Stimulated activated CD8-positive, alpha-beta memory T cell treated with anti-CD3 and anti-CD28 coated beads, Interleukin-7, amount 100 ng/mL, for 4 hours (primary cell): ENCODE measurements at regions not wholly inside any gene's neighbourhood (a gene's known extent, or its start where the extent isn't known, plus 50 kb on each side); places are given as distances from the start of the nearest gene placed in this dataset.

ENCODE experiments used
- DNase-seq, 2 donors: peaks; one replicate each; pipeline ENCODE4 v3.0.0-alpha.2; 2020; ENCODE audit warnings: low read depth in 2 of 2

- DNase-seq = no peak
Observed at GRCh38 chr10:8975535-8975934, 921.0 kb downstream of the GATA3 start.

DNA sequence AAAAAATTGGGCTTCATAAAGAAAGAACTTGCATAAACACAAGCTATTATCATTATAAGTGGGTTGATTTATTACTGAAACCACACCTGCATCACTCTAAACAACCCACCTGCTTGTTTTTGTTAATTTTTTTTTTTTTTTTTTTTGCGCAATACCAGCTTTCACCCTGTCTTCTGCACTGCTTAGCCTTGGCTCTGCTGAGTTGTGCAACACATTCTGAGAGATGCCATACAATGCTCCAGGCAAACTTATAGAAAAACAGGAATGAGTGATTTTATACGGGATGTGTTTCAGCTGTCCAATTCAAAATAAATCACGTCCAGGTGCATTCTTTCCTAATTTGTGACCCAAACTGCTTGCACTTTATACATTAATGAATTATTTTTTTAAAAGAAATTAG lies 923.6 kb downstream of the GATA3 start:
- DNase-seq = no peak

- DNase-seq = no peak
Observed at GRCh38 chr10:8979976-8980375, 925.5 kb downstream of the GATA3 start.

DNA sequence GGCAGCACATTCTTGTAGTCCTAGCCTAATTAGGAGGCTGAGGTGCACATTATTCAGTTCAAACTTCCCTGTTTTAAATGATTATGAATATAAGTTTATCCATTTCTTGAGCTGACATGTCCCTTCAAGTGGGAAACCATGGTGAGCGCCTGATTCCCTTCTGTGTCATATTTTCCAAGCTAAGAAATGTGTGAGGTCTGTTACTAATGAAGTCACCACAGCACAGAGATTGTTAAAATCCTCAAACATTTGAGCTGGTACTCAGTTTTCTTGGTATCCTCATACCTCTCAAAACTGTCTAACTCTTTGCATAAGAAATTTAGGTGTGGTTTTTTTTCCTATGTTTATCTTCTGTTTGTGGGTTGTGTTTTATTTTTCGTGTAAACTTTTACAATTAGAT lies 926.8 kb downstream of the GATA3 start:
- no peak for DNase-seq

DNA sequence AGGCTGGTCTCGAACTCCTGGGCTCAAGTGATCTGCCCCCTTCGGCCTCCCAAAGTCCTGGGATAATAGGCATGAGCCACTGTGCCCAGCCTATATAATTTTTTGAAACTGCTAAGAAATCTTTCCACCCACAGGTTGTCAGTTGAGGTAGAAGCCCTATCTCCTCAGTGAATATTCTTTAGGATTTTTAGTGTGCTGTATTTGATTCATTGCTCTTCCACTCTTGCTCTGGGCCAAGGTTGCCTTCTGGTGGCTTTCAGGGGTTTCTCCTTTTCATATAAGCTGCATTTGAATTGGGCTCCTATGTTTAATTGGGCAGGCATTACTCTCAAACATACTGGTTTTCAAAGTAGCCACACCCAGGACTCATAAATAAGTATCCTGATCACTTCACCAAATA lies 931.2 kb downstream of the GATA3 start:
- DNase-seq = no peak

DNA sequence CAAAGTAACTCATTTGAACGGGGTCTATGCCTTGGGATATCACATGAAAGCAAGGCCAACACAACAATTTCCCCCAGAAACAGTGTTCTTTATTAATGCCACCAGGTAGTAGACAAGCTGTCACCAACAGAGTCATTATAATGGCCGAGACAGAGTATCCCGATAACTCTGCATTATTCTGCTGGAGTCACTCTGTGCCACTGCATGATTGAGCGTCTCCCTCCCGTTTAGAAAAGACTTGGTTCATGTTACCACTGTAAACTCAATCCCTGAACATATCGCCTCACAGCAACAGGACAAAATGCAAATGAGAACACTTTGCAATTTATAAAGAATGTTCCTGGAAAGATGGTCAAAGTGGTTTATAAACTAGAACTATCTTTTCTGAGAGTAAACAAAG lies 932.5 kb downstream of the GATA3 start:
- DNase-seq = no peak

- DNase-seq = no peak
Observed at GRCh38 chr10:8987712-8988111, 933.2 kb downstream of the GATA3 start.

GRCh38 chr10:8990280-8990987 lies 935.9 kb downstream of the GATA3 start:
- no peak for DNase-seq

GRCh38 chr10:8992009-8992408 lies 937.5 kb downstream of the GATA3 start:
- no peak for DNase-seq

DNA sequence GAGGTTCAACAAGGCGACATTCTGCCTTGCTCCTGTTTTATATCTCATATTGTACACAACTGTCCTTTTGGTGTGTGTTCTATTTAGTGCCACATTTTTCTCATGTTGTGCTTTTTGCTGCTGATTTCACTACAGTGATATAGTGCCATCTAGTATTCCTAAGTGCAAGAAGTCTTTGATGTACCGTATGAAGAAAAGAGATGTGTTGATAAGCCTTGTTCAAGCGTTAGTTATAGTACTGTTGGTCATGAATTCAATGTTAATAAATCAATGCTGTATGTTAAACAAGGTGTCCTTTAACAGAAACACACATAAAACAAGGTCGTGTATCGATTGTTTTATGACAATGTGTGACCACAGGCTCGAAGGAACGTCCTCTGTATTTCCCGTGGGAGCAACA lies 939.4 kb downstream of the GATA3 start:
- no peak for DNase-seq

GRCh38 chr10:8998751-8999150 lies 944.3 kb downstream of the GATA3 start:
- no peak for DNase-seq

- DNase-seq = no peak
Observed at GRCh38 chr10:9003122-9003521, 948.6 kb downstream of the GATA3 start.

DNA sequence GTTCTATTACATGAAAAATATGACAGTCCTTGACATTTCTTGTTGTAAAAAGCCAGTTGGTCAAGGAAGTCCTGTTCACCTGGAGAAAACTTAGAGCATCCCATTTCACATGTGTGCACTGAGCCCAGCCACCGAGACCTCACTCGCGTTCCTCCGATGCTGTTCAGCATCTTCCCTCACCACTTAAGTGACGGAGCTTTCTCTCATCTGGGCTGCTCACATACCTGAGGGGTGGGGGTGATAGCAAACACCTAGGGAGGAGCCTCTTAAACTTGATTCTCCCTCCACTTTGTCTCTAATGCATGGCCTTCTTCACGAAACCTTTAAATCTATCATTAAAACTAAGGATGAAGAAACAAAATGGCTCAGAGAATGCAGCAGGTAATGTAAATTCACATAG lies 950.2 kb downstream of the GATA3 start:
- DNase-seq = no peak

- no peak for DNase-seq
Observed at GRCh38 chr10:9009505-9009904, 955.0 kb downstream of the GATA3 start.

- peak in 1 of 2 donors; percentile 48 for DNase-seq
Observed at GRCh38 chr10:9010093-9010492, 955.6 kb downstream of the GATA3 start.

DNA sequence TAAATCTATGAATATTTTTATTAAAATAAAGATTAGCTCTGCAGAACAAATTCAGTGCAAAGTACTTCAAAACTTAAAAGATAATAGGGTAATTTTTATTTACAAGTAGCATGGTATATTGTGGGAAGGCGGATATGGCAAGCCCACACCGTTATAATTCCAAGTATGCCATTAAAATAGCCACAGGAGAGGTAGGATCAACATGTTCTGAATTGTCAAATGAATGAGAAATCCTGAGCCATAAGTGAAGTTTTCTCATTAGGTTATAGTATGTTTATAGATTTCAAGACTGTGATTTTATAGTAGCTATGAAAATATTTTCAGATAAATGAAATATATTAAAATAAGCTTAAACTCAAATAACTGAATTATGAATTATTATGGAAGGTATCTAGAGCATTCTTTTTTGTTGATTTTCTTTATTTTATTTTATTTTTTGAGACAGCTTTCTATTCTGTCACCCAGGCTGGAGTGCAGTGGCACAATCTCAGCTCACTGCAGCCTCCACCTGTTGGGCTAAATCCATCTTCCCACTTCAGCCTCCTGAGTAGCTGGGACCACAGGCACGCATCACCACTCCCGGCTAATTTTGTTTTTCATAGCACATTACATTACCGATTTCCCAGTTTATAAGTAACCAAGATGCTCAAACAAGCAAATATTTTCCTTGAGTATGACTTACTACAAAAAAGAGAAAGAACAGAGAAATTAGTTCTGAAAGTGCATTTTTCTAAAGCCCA lies 956.6 kb downstream of the GATA3 start:
- DNase-seq = no peak

GRCh38 chr10:9012312-9012711 lies 957.8 kb downstream of the GATA3 start:
- DNase-seq = no peak

DNA sequence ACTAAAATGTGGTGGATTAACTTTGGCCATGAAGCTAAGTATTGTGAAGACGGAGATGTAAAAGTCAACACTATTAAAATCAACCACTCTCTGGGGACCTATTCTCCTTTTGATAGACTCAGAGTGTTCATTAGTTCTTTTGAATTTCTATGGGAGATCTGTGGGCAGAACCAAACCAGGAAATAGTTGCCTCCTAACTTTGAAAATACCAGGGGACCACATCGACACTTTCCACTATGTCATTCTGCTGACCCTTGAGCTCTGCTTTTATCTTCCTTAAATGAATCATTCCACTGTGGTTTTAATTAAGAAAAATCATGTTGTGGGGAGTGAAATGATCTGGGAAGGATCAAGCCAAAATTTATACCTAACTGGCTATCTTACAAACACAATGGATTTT lies 960.5 kb downstream of the GATA3 start:
- DNase-seq = no peak

DNA sequence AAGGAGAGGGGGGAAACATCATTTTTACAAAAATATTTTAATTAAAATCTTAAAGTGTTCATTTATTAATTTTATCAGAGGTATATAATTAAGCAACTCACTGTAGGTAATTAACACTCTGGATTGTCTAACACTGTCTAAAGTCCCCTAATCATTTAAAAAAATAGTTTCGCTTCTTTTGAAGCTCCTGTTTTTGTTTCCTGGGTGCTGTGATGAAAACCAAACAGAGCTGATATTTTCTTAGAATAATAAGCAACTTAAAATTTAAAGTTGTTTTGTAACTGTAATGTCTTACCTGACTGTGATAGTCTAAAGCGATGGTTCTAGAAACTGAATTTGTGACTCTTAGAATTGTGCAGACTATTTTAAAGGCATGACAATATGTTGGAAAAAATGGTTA lies 961.0 kb downstream of the GATA3 start:
- no peak for DNase-seq

DNA sequence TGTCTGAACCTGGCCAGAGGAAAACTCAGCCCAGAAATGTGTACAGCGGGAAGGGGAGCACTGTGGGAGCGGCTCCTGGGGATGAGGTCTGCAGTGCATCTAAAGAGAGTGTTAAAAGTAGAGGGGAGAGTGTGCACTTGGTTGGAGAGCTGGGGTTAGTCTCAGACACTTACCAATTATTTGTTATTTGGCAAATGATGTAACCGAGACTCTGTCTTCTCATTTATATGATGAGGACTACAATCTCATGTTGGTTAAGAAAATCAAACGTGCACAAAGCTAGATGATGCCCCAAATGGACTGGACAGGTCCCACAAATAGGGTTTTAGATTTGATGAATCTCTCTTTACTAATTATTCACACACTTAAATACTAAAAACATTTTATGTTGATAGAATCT lies 962.4 kb downstream of the GATA3 start:
- no peak for DNase-seq

DNA sequence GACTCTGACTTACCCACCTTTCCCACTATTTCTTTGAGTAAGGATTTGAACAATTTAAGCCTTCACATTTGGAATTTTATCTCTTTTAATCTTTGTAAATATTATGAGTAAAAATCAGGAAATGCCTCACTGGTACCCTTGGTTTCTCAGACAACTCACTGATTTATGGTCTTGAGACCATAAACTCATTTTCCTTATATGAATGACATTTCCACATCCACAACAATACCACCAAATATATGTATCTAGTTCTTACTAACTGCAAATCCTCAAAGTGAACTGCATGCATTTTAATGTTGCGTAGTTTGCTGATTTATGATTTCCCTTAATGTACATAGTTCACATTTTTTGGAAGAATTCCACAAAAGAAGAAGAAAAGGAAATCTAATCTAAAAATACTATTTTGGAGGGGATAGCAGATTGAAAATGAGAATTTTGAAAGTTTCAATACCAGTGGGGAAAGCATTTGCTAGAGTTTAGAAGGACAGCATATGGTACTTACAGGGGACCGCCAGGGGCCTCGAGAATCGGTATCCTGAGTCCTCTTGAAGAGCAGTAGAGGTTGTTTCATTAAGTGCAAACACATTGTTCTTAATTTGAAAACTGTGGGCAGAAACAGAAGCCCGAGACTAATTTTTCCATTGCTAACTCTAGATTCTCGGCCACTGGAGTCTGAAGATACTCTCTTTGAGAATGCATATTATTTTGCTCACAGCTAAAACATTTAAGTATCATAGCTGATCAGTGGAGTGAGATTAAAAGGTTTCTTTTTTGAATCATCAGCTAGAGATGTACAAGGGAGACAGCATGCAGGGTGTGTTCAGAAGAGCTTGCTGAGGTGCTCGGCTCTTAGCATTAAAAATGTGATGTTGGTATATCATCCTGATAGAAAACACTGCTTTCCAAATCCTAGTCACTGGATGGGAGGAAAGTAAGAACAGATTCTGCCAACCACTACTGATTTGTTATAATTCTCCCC lies 964.0 kb downstream of the GATA3 start:
- no peak for DNase-seq

DNA sequence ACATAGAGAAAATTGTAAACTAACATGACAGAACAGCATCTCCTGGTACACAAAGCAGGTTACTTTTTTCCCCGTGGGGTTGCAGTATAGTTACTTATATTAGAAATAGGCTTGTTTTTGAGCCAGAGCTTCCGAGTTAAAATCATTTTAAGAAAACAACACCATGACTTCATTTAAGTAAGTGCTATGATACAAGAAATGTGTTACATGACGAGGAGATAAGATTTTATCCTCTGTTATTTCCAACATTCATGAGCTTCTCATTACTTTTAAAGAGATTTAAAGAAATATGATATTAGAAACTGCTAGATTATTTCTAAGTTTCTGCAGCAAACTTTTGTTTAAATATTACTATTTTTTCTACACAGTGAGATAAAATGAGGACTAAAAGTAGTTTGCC lies 968.7 kb downstream of the GATA3 start:
- DNase-seq = no peak
